ENCODE measurements at regions not wholly inside any gene's neighbourhood (a gene's known extent, or its start where the extent isn't known, plus 50 kb on each side); places are given as distances from the start of the nearest gene placed in this dataset.
"Not testable (repeated sequence)": the region's sequence is repeated elsewhere in the genome, so short reads cannot be mapped to it uniquely, and the experiment has no call there.

- no peak for DNase-seq
Observed at GRCh38 chr6:145271040-145271439, 464.3 kb downstream of the EPM2A start.

- DNase-seq, result no peak
Observed at GRCh38 chr6:145271577-145271976, 463.7 kb downstream of the EPM2A start.

- no peak for DNase-seq
Observed at GRCh38 chr6:145272246-145272645, 463.1 kb downstream of the EPM2A start.

- DNase-seq, result no peak
Observed at GRCh38 chr6:145273136-145273535, 462.2 kb downstream of the EPM2A start.

- no peak for DNase-seq
Observed at GRCh38 chr6:145274083-145274482, 461.2 kb downstream of the EPM2A start.

GRCh38 chr6:145275019-145275418 is 460.3 kb downstream of the EPM2A start:
- no peak for DNase-seq

- no peak for DNase-seq
Observed at GRCh38 chr6:145275787-145276186, 459.5 kb downstream of the EPM2A start.

- no peak for DNase-seq
Observed at GRCh38 chr6:145276756-145277155, 458.6 kb downstream of the EPM2A start.

GRCh38 chr6:145277358-145278086 is 457.8 kb downstream of the EPM2A start:
- DNase-seq, result no peak

- no peak for DNase-seq
Observed at GRCh38 chr6:145278163-145278807, 457.0 kb downstream of the EPM2A start.

- no peak for DNase-seq
Observed at GRCh38 chr6:145279551-145279950, 455.8 kb downstream of the EPM2A start.

GRCh38 chr6:145279993-145280392 is 455.3 kb downstream of the EPM2A start:
- DNase-seq, result no peak

GRCh38 chr6:145283209-145283608 is 452.1 kb downstream of the EPM2A start:
- not testable (repeated sequence) for DNase-seq

- DNase-seq, result no peak
Observed at GRCh38 chr6:145283856-145284255, 451.5 kb downstream of the EPM2A start.

- DNase-seq, result no peak
Observed at GRCh38 chr6:145286916-145287315, 448.4 kb downstream of the EPM2A start.

- DNase-seq, result no peak
Observed at GRCh38 chr6:145289573-145289972, 445.7 kb downstream of the EPM2A start.

- no peak for DNase-seq
Observed at GRCh38 chr6:145290122-145290521, 445.2 kb downstream of the EPM2A start.

GRCh38 chr6:145292066-145292465 is 443.3 kb downstream of the EPM2A start:
- no peak for DNase-seq

GRCh38 chr6:145294942-145295341 is 440.4 kb downstream of the EPM2A start:
- DNase-seq, result no peak

GRCh38 chr6:145295746-145296145 is 439.6 kb downstream of the EPM2A start:
- DNase-seq, result no peak

- no peak for DNase-seq
Observed at GRCh38 chr6:145305670-145306069, 429.6 kb downstream of the EPM2A start.

- DNase-seq, result no peak
Observed at GRCh38 chr6:145306489-145306888, 428.8 kb downstream of the EPM2A start.

GRCh38 chr6:145309842-145310535 is 425.3 kb downstream of the EPM2A start:
- no peak for DNase-seq

GRCh38 chr6:145312481-145312880 is 422.8 kb downstream of the EPM2A start:
- no peak for DNase-seq
